GM18867 (cell line): ENCODE measurements at regions not wholly inside any gene's neighbourhood (a gene's known extent, or its start where the extent isn't known, plus 50 kb on each side); places are given as distances from the start of the nearest gene placed in this dataset.

ENCODE experiments used
- ATAC-seq: cut with Tn5 transposase; IDR thresholded peaks from one replicate; pipeline ENCODE4 v1.9.1; 2021; ENCODE audit warnings: mild to moderate bottlenecking, moderate library complexity; ENCODE audit not compliant: unreplicated experiment

DNA sequence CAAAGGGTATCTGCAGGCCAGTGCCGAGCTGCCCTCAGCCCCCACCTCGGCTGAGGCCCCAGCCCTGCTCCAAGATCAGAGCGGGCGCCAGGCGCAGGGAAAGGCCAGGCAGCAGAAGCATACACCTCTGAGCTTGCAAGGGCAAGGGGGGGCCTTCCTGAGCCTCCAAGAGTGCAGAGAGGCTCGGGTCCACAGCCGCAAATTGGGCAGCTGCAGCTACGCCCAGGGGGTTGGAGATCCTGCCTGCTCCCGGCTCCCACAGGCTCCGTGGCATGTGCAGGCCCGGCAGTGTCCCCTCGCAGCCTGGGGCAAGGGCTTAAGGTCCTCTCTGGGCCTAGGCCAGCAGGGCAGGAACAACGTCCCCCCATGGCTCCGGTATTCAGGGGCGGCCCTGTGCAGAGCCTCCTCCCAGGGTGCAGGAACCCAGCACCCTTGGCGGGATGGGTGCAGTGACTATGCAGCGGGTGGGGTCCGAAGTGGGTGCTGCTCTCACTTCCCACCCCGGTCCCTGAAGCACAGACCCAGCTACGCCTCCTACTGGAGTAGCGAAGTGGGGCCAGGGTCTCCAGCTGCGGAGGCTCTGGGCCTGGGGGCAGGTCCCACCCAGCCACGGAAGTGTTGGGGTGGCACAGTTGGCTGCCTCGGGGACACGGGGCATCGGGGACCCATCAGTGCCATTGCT is 120.2 kb upstream of the TMEFF2 start:
- no peak for ATAC-seq

- no peak for ATAC-seq
These were observed 119.0 kb upstream of the TMEFF2 start for GRCh38 chr2:192313773-192314172.

- no peak for ATAC-seq
These were observed 117.1 kb upstream of the TMEFF2 start for GRCh38 chr2:192311701-192312460.

DNA sequence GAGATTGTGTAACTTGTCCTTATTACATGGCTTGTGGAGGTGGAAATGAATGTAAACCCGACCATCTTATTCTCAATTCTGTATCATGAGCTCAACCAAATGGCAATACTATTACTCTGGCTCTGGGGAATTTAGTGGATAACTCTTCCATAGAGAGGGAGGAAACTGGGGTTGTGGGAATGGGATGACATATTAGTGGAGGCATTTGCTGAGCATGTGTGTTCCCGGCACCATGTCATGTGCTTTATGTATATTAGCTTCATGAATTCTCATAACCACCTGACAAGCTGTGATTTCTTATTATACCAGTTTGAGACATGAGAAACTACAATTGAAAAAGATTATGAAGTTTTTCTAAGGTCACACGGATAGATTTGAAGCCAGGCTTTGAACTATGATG is 112.8 kb upstream of the TMEFF2 start:
- ATAC-seq, result no peak

DNA sequence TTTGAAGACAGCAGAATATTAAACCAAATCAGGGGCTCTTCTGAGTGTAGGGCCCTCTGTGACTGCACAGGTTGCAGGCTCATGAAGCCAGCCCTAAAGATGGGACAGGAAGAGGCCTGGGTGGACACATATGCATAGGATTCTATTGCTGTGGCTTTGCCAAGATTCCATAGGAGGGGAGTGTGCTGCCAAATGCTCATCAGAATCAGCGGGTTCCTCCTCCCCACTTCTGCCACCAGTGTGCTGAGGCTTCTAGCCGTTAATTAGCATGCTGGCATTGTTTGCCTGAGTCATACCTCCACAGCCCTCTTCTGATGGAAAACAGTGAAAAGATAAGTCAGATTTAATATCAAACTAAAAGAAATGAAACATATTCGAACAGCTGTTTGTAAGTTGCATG is 103.9 kb upstream of the TMEFF2 start:
- no peak for ATAC-seq

- ATAC-seq, result no peak
These were observed 97.7 kb upstream of the TMEFF2 start for GRCh38 chr2:192292478-192292877.

DNA sequence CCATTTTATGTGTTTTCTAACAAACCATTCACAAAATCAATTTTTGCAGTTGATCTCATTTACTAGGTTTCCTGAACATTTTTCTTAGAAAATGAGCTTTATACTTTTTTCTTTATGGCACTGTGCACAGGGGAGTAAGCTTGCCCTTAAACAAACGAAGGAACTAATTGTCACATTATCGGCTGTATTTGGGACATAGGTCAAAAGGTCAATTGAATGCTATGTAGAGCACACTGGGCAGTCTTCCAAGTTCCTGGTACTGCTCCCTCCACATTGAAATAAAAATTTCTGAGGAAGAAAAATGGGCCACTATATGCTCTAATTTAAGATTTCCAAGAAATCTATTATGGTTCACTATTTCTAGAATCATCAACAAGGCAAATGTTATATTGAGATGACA is 93.6 kb upstream of the TMEFF2 start:
- ATAC-seq, result no peak

- ATAC-seq, result peak; percentile 67
These were observed 91.5 kb upstream of the TMEFF2 start for GRCh38 chr2:192286093-192286701.

- no peak for ATAC-seq
These were observed 88.7 kb upstream of the TMEFF2 start for GRCh38 chr2:192283450-192283849.

GRCh38 chr2:192278701-192279100 is 84.0 kb upstream of the TMEFF2 start:
- ATAC-seq, result no peak

DNA sequence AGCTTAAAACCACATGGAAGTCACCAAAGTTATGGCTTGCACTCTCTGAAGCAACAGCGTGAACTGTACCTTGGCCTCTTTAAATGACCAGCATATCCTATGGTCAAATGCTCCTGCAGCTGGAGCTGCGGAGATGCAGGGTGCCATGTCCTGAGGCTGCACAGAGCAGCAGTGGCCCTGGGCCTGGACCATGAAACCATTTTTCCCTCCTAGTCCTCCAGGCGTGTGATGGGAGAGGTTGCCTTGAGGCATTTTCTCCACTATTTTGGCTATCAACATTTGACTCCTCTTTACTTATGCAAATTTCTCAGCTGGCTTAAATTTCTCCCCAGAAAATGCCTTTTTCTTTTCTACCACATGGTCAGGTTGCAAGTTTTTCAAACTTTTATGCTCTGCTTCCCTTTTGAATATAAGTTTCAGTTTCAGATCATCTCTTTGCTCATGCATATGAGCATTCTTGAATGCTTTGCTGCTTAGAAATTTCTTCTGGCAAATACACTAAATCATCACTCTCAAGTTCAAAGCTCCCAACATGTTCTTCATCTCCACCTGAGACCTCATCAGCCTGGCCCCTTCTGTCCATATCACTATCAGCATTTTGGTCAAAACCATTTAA is 82.9 kb upstream of the TMEFF2 start:
- peak; percentile 55 for ATAC-seq

- no peak for ATAC-seq
These were observed 80.9 kb upstream of the TMEFF2 start for GRCh38 chr2:192275632-192276031.

DNA sequence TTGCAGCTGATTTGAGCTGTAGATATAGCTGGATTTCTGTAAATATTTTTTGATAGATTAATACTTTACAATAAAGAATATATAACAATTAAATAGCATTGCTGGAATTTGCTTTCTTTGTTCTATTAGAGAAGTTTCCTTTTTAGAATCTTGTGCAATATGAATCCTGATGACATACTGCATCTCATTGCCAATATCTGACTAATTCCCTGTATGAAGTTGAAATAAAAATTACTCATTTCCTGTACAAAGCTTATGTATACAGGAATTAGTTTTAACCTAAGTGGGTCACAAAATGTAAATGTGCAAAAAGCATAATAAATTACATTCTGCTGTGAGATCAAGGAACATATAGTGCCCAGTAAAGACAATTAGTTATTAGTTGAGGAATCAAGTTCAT is 72.8 kb upstream of the TMEFF2 start:
- no peak for ATAC-seq

DNA sequence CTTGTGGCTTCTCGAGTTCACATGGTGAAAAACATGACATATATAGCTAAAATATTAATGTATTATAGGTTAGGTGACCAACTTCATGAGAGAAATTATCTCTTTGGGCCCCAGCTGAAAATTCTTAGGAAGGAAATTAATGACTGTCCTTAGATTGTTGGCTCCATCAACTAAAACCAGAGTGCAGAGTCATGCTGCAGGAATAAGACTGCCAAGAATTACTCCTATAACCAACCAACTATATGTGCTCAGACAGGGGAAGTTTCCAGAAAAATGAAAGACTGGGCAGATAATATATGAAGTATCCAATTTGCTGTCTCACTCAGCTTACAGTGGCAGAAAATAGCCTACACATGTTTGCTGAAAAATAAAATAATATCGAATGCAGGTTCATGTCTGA is 71.0 kb upstream of the TMEFF2 start:
- ATAC-seq, result no peak

DNA sequence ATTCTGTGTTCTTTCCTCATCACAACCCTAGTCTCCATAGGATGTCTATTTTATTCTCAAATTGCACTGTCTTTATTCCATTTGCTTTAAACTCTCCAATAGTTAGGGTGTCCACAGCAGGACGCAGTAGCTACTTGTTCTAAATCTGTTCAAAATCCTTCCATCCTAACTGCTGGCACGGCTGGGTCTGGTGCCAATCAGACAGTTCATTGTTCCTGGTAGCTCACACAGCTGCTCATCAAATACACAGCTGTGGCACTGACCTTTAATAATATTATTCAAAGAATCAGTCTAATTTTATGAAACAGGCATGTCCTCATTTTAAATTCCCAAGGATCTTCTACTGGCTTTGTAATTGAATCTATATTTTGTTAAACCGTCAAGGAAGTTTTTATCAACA is 59.7 kb upstream of the TMEFF2 start:
- ATAC-seq, result no peak

- no peak for ATAC-seq
These were observed 59.0 kb upstream of the TMEFF2 start for GRCh38 chr2:192253692-192254091.

DNA sequence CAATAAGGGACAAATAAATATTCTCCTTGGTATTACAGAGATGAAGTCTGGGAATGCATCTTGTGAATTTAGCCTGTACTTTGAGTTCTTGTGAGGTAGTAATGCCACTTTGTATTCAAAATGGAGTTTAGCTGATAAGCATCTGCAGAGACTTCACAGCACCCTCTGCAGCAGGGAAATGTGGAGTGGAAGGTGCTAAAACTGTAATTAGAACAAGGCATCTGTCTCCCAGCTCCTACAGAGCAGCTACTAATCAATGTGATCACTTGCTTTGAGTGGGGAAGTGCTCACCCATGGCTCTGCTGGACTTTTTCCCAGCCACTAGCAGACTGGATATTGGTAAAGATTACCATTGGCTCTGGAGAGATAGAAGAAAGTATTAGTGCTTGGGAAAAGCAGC is 56.2 kb upstream of the TMEFF2 start:
- ATAC-seq, result no peak

GRCh38 chr2:192247456-192247855 is 52.7 kb upstream of the TMEFF2 start:
- no peak for ATAC-seq

DNA sequence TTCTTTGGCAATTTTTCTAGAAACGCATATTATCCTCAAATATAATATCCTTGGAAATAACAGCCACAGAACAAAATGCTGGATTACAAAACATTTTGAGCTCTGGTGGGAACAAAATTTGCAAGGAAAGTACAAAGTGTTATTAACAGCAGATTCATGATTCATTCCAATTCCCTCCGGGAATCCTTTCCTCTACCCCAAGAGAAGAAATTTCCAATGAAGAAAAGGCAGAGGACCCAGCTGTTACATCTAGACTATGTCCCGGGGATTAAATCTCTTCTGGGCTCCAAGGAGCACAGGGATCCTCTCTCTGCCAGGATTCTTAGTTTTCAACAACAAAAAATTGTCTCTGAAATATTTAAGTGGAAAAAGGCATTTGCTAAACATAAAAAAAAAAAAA is 51.6 kb upstream of the TMEFF2 start:
- no peak for ATAC-seq

- ATAC-seq, result no peak
These were observed 50.6 kb upstream of the TMEFF2 start for GRCh38 chr2:192245329-192245728.
